ENCODE measurements at regions not wholly inside any gene's neighbourhood (a gene's known extent, or its start where the extent isn't known, plus 50 kb on each side); places are given as distances from the start of the nearest gene placed in this dataset.

DNA sequence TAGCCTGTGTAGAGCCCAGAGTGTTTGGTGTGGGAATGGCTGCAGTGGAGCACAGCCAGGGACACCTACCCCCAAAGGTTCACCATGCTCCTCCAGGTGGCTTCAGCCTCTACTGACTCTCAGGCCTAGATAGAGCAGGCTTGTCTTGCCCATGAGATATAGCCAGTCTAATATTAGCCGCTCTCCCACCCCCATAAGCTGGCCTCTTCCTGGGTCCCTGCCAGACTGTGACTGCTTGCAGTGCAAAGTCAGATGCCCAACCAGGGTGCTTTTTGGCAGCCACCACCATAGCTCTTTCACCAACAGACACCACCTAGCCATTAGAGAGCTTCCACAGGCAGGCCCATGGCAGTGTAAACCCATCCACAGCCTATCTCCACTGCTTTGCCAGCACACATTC, 405.3 kb downstream of the MBD2 start:
- Histone ChIP-seq H3K27ac (no peak overlapping the region), H3K36me3 (no peaks in the 10 kb centered on the region), H3K4me1 (peaks cover 0 to 8% (median 0%) of the 10 kb centered on the region in 12 donors), H3K9me3 (peaks cover 0 to 8% (median 0%) of the 10 kb centered on the region in 12 donors), H3K27me3 (no peaks in the 10 kb centered on the region), H3K4me3 (no peak overlapping the region)
- 25 to 63% (median 59%) methylated on average over 1 of the region's 1 CpG for WGBS, 4 donors
- ATAC-seq (peak; percentile 36 to 85 (median 64)), DNase-seq (peak in 3 of 5 donors; percentile 31 to 64 (median 55))
- intact Hi-C loops (cut with DNase I), result loop anchor here in 1 of 10 donors (5.0 kb wide), 1 partner anchor 628 kb away; no protein-coding TSS in a partner anchor
- TF ChIP-seq POLR2A (IDR thresholded peaks at IDR 0.05), result no peak
- TF ChIP-seq, protein P1, sequence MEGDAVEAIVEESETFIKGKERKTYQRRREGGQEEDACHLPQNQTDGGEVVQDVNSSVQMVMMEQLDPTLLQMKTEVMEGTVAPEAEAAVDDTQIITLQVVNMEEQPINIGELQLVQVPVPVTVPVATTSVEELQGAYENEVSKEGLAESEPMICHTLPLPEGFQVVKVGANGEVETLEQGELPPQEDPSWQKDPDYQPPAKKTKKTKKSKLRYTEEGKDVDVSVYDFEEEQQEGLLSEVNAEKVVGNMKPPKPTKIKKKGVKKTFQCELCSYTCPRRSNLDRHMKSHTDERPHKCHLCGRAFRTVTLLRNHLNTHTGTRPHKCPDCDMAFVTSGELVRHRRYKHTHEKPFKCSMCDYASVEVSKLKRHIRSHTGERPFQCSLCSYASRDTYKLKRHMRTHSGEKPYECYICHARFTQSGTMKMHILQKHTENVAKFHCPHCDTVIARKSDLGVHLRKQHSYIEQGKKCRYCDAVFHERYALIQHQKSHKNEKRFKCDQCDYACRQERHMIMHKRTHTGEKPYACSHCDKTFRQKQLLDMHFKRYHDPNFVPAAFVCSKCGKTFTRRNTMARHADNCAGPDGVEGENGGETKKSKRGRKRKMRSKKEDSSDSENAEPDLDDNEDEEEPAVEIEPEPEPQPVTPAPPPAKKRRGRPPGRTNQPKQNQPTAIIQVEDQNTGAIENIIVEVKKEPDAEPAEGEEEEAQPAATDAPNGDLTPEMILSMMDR (IDR thresholded peaks at IDR 0.05), result no peak

DNA sequence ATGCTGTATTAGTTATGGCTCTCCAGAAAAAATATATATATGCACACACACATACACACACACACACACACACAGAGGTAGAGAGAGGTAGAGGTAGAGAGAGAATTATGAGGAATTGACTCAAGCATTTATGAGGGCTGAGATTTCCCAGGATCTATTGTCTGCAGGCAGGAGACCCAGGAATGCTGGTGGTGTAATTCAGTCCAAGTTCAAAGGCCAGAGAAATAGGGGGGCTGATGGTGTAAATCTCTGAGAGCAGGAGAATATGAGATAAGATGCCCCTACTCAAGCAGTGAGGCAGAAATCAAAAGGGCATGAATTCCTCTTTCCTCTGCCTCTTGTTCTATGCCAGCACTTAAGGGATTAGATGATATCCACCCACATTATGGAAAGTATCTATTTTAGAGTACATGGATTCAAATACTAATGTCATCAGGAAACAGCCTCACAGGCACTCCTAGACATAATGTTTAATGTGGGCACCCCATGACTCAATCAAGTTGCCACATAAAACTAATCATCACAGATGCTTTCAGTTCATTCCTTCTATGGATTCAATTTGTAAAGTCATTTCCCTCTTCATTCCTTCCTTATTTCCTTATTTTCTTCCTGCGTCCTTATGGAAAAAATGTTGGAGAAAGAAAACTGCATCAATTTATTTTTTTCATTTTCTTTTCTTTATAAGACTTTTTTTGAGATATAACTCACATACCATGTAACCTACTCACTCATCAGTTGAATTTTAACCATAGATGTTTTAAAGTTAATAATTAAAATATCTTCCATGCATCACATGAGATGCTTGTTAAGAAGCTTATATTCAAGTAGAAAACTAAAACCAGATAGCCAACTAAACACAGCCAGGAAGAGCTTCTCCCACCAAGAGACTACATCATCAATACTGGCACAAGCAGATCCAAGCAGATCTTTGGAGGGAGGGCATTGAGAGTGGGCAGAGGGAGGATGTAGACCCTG, 406.2 kb downstream of the MBD2 start:
- ATAC-seq (no peak), DNase-seq (no peak)
- Histone ChIP-seq H3K36me3 (no peaks in the 10 kb centered on the region), H3K4me1 (peaks cover 0 to 8% (median 0%) of the 10 kb centered on the region in 12 donors), H3K27me3 (no peaks in the 10 kb centered on the region), H3K27ac (no peak overlapping the region), H3K4me3 (no peak overlapping the region), H3K9me3 (peaks cover 0 to 5% (median 0%) of the 10 kb centered on the region in 12 donors)
- intact Hi-C loops (cut with DNase I), result loop anchor here in 1 of 10 donors (5.0 kb wide), 1 partner anchor 629 kb away; no protein-coding TSS in a partner anchor
- WGBS, 4 donors, result 78 to 98% (median 89%) methylated on average over 1 of the region's 1 CpG
- TF ChIP-seq POLR2A (IDR thresholded peaks at IDR 0.05), result no peak
- TF ChIP-seq, protein P1 (IDR thresholded peaks at IDR 0.05), result no peak

DNA sequence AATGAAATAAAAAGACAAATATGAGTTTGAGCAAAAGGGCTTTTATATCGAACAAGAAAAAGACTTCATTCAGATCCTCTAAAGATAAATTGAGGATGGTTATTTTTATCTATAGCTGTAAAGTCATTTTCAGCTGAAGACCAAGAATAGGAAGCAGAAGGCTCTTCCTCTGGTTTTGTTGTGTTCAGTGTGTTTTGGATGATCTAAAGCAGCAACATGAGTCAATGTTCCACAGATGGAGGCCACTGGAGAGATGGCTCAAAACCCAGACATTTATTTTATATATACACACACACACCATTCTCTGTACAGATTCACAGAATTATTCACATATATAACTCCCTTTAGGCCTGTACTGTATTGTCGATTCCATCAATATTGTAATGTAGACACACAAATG, 424.3 kb downstream of the MBD2 start:
- ATAC-seq, result no peak
- intact Hi-C loops (cut with DNase I), result loop anchor here in 1 of 10 donors (2.0 kb wide), 1 partner anchor 79 kb away; no protein-coding TSS in a partner anchor
- Histone ChIP-seq H3K9me3 (peaks cover 0 to 4% (median 0%) of the 10 kb centered on the region in 12 donors), H3K36me3 (no peaks in the 10 kb centered on the region), H3K4me3 (no peak overlapping the region), H3K27me3 (no peaks in the 10 kb centered on the region), H3K27ac (no peak overlapping the region), H3K4me1 (peaks cover 0 to 6% (median 0%) of the 10 kb centered on the region in 12 donors)
- 83 to 91% (median 88%) methylated on average over 2 of the region's 2 CpGs for WGBS, 4 donors
- no peak for DNase-seq
- TF ChIP-seq, protein P1 (IDR thresholded peaks at IDR 0.05), result no peak
- TF ChIP-seq POLR2A (IDR thresholded peaks at IDR 0.05), result no peak

DNA sequence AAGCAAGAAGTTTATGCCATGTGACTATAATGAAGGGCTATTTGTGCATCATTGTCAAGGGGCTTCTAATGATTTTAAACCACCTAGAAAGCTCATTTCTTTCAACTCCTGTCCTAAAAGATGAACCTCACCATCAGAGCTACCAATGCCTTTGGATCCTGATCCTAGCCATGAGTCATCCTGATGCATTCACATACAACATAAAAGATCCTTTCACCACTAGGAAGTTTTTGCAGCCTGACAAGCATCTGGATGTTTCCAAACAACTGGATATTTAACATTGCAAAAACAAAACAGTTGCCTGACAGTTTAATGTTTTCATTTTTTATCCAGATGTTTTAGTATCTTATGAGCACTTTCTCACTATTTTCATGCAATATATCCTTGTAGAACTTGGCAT, 425.3 kb downstream of the MBD2 start:
- Histone ChIP-seq H3K27ac (no peak overlapping the region), H3K9me3 (peaks cover 0 to 9% (median 0%) of the 10 kb centered on the region in 12 donors), H3K4me3 (no peak overlapping the region), H3K27me3 (no peaks in the 10 kb centered on the region), H3K36me3 (no peaks in the 10 kb centered on the region), H3K4me1 (peaks cover 0 to 6% (median 0%) of the 10 kb centered on the region in 12 donors)
- ATAC-seq (peak in 1 of 4 donors; percentile 65), DNase-seq (no peak)
- intact Hi-C loops (cut with DNase I), result no loop called here
- TF ChIP-seq, protein P1 (IDR thresholded peaks at IDR 0.05), result no peak
- no peak for TF ChIP-seq POLR2A (IDR thresholded peaks at IDR 0.05)
